ENCODE measurements at regions not wholly inside any gene's neighbourhood (a gene's known extent, or its start where the extent isn't known, plus 50 kb on each side); places are given as distances from the start of the nearest gene placed in this dataset.
"Not testable (repeated sequence)": the region's sequence is repeated elsewhere in the genome, so short reads cannot be mapped to it uniquely, and the experiment has no call there.

- DNase-seq (no peak), ATAC-seq (no peak)
- TF ChIP-seq POLR2A (IDR thresholded peaks at IDR 0.05), result no peak
- TF ChIP-seq CTCF (IDR thresholded peaks at IDR 0.05 in 4 of 5, conservative IDR thresholded peaks at IDR 0.05 in 1 of 5), result no peak
- in situ Hi-C loops (cut with MboI; ENCODE audit: low sequenced_read_pairs in 4 of 4) (no loop called here), intact Hi-C loops (cut with DNase I; ENCODE audit: low total_unique reads) (no loop called here)
- H3K9me3 ChIP-seq, result no peaks in the 10 kb centered on the region
- H3K27ac ChIP-seq, result no peak overlapping the region
- no peaks in the 10 kb centered on the region for H3K27me3 ChIP-seq
- no peaks in the 10 kb centered on the region for H3K36me3 ChIP-seq
- H3K4me1 ChIP-seq, result no peaks in the 10 kb centered on the region
- H3K4me3 ChIP-seq, result peak overlapping the region in 1 of 4 donors; percentile 19
Observed at GRCh38 chr7:94706996-94707740, 51.2 kb upstream of the SGCE start.

DNA sequence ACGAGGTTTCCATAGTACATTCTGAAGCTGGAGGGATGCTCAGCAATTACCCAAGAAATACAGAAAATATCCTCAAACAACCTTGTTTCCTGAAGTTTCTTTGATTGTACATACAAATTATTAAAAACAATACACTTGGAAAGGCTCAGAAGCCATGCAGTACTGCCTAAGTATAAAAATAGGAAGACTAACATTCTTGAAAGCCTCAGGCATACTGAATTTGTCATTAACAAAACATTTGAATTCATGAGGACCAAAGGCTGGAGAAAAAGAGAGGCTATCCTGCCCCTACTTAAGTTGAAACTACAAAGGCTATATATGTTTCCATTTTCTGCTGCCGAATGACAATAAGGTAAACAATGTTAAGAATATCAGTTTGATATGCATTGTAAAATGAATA is 54.3 kb upstream of the SGCE start:
- Histone ChIP-seq H3K4me3 (no peak overlapping the region), H3K36me3 (no peaks in the 10 kb centered on the region), H3K27me3 (no peaks in the 10 kb centered on the region), H3K27ac (no peak overlapping the region), H3K4me1 (no peaks in the 10 kb centered on the region), H3K9me3 (no peaks in the 10 kb centered on the region)
- DNase-seq, result no peak
- in situ Hi-C loops (cut with MboI; ENCODE audit: low sequenced_read_pairs in 4 of 4) (no loop called here), intact Hi-C loops (cut with DNase I; ENCODE audit: low total_unique reads) (no loop called here)
- no peak for TF ChIP-seq CTCF (IDR thresholded peaks at IDR 0.05 in 4 of 5, conservative IDR thresholded peaks at IDR 0.05 in 1 of 5)
- no peak for ATAC-seq

- H3K4me1 ChIP-seq; ATAC-seq; intact Hi-C loops (cut with DNase I; ENCODE audit: low total_unique reads); H3K36me3 ChIP-seq; H3K27me3 ChIP-seq; DNase-seq; H3K27ac ChIP-seq; H3K4me3 ChIP-seq; H3K9me3 ChIP-seq; in situ Hi-C loops (cut with MboI; ENCODE audit: low sequenced_read_pairs in 4 of 4): not testable (repeated sequence)
Observed at GRCh38 chr7:94722360-94722759, 66.4 kb upstream of the SGCE start.

- ATAC-seq; H3K9me3 ChIP-seq; DNase-seq; H3K27ac ChIP-seq; H3K27me3 ChIP-seq; intact Hi-C loops (cut with DNase I; ENCODE audit: low total_unique reads); H3K4me3 ChIP-seq; H3K4me1 ChIP-seq; in situ Hi-C loops (cut with MboI; ENCODE audit: low sequenced_read_pairs in 4 of 4); H3K36me3 ChIP-seq: not testable (repeated sequence)
Observed at GRCh38 chr7:94728893-94729292, 73.0 kb upstream of the SGCE start.

DNA sequence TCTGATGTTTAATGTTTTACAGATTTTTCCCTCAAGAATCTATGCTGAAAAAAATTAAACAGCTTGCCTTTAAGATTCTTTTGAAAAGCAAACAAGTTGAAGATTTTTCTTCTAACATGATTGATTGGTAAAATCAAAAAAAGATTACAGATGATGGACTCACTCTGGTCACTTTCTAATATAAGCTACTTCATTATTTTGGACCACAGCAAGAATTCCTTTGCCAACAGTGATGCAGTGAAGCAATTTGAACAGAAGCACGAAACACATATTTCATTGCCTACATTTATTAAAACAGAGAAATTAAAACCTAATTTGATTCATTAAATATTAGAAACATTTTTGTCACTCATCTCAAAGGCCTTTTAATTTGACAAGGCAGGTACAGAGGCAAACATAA is 82.1 kb upstream of the SGCE start:
- Histone ChIP-seq H3K27ac (no peak overlapping the region), H3K36me3 (no peaks in the 10 kb centered on the region), H3K4me1 (no peaks in the 10 kb centered on the region), H3K27me3 (no peaks in the 10 kb centered on the region), H3K9me3 (no peaks in the 10 kb centered on the region), H3K4me3 (no peak overlapping the region)
- ATAC-seq, result no peak
- intact Hi-C loops (cut with DNase I; ENCODE audit: low total_unique reads), result no loop called here
- DNase-seq, result no peak
- in situ Hi-C loops (cut with MboI; ENCODE audit: low sequenced_read_pairs in 4 of 4), result no loop called here
- TF ChIP-seq CTCF (IDR thresholded peaks at IDR 0.05 in 4 of 5, conservative IDR thresholded peaks at IDR 0.05 in 1 of 5) (no peak), POLR2A (IDR thresholded peaks at IDR 0.05) (no peak)

DNA sequence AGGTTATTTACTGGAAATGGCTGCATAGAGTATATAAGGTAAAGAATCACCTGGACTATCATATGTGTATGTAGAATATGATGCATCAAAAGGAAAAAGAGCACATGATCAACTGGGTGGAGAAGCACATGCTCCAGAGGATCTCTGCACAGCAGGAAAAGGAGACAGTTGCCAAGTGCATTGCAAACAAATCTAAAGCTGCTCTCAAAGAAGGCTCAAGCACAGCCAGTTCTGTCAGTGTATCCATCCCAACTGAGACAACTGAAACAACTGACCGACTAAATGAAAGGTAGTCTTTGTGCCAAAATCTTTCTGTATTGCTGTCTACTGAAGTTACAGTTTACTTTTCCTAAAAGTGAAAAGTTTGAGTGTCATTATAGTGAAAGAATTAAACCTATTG is 83.2 kb upstream of the SGCE start:
- TF ChIP-seq POLR2A (IDR thresholded peaks at IDR 0.05) (no peak), CTCF (IDR thresholded peaks at IDR 0.05 in 4 of 5, conservative IDR thresholded peaks at IDR 0.05 in 1 of 5) (no peak)

More for the DNA sequence above, 83.2 kb upstream of the SGCE start:
- ATAC-seq (no peak), DNase-seq (no peak)
- intact Hi-C loops (cut with DNase I; ENCODE audit: low total_unique reads), result no loop called here
- Histone ChIP-seq H3K4me3 (no peak overlapping the region), H3K36me3 (no peaks in the 10 kb centered on the region), H3K27me3 (no peaks in the 10 kb centered on the region), H3K27ac (no peak overlapping the region), H3K9me3 (no peaks in the 10 kb centered on the region), H3K4me1 (no peaks in the 10 kb centered on the region)
- in situ Hi-C loops (cut with MboI; ENCODE audit: low sequenced_read_pairs in 4 of 4), result no loop called here

Data from gastrocnemius medialis (tissue), 4 donors.